HCT116 (cell line): ENCODE measurements at regions not wholly inside any gene's neighbourhood (a gene's known extent, or its start where the extent isn't known, plus 50 kb on each side); places are given as distances from the start of the nearest gene placed in this dataset.

Source experiments
- ATAC-seq: fragments of 200-7000 bp; cut with Tn5 transposase; 2 replicates; pipeline ENCODE4 v1.9.1; 2020; ENCODE audit warnings: mild to moderate bottlenecking, moderate library complexity
- BruUV-seq: library from RNA; stranded (reverse); fragments of 400-500 nt; replicated peaks from 2 replicates; lab custom pipeline; 2021; lab: Mats Ljungman, UMichigan
- CTCF ChIA-PET: fragments of 300-600 bp; sonication (Branson Sonifier 250); formaldehyde crosslinking; loops from one replicate; lab custom pipeline; 2021; ENCODE audit warnings: antibody characterized with exemption; lab: Charles Lee
- POLR2A ChIA-PET: fragments of 300-600, 350-600 bp; sonication (Branson Sonifier 250); formaldehyde crosslinking; loops from one replicate; lab custom pipeline; 2021; ENCODE audit warnings: antibody characterized with exemption; lab: Charles Lee
- RAD21 ChIA-PET, 2 experiments: fragments of 300-600 bp; sonication (Branson Sonifier 250); formaldehyde crosslinking; loops; one replicate each; lab custom pipeline; 2023; ENCODE audit warnings: low total read pairs in 2 of 2; ENCODE audit not compliant: uncharacterized antibody in 2 of 2, unreplicated experiment in 2 of 2, low non-redundant PET in 1 of 2; lab: Charles Lee
- DNase-seq: peaks from one replicate; pipeline ENCODE4 v3.0.0-alpha.2; 2010; ENCODE audit warnings: low read depth, low spot score
- H2AFZ ChIP-seq: fragments of 200-600 bp; shearing (Covaris generic), sonication (generic); 2 replicates; pipeline ENCODE4 v1.6.1; 2017; ENCODE audit warnings: low read depth, mixed run types, mixed read lengths, antibody characterized with exemption, low read length; ENCODE audit not compliant: poor library complexity, severe bottlenecking
- H3K27ac ChIP-seq: 2 replicates; pipeline ENCODE4 v1.5.1; 2012; ENCODE audit warnings: low read depth, low read length
- H3K27me3 ChIP-seq: fragments of 200-600 bp; sonication (generic); 2 replicates; pipeline ENCODE4 v1.6.1; 2016; ENCODE audit warnings: mixed run types, low read length, mixed read lengths; ENCODE audit not compliant: insufficient read depth
- H3K36me3 ChIP-seq, 2 experiments: fragments of 200-500 bp in 1 of 2; fragments of 200-600 bp in 1 of 2; sonication (Bioruptor generic) in 1 of 2; sonication (generic) in 1 of 2; 2 replicates each; pipeline versions ENCODE4 v1.5.1 to v1.6.1; 2014 to 2016; ENCODE audit warnings: low read length in 2 of 2, inconsistent platforms in 1 of 2, mixed read lengths in 1 of 2, mixed run types in 1 of 2; ENCODE audit not compliant: insufficient read depth in 2 of 2, control insufficient read depth in 1 of 2
- H3K4me1 ChIP-seq, 2 experiments: fragments of 200-600 bp in 1 of 2; sonication (generic) in 1 of 2; 2 replicates each; pipeline versions ENCODE4 v1.5.1 to v1.6.1; 2012 to 2017; ENCODE audit warnings: low read length in 2 of 2, inconsistent platforms in 1 of 2, mild to moderate bottlenecking in 1 of 2, mixed read lengths in 1 of 2, mixed run types in 1 of 2, moderate library complexity in 1 of 2; ENCODE audit not compliant: insufficient read depth in 2 of 2, control insufficient read depth in 1 of 2
- H3K4me2 ChIP-seq: fragments of 200-600 bp; sonication (generic); 2 replicates; pipeline ENCODE4 v1.6.1; 2017; ENCODE audit warnings: mixed run types, low read length, mixed read lengths
- H3K4me3 ChIP-seq, 2 experiments: fragments of 200-600 bp in 1 of 2; sonication (generic) in 1 of 2; replicated peaks in 1 of 2; 2 replicates each; pipeline ENCODE4 v1.5.1; 2011 to 2016; ENCODE audit warnings: low read length in 2 of 2, control low read depth in 1 of 2, low read depth in 1 of 2, mild to moderate bottlenecking in 1 of 2, mixed read lengths in 1 of 2, mixed run types in 1 of 2
- H3K79me2 ChIP-seq: fragments of 200-600 bp; sonication (generic); 2 replicates; pipeline ENCODE4 v1.6.1; 2017; ENCODE audit warnings: mild to moderate bottlenecking, mixed run types, low read length, moderate library complexity, mixed read lengths; ENCODE audit not compliant: insufficient read depth
- H3K9ac ChIP-seq: fragments of 200-600 bp; sonication (generic); 2 replicates; pipeline ENCODE4 v1.6.1; 2016; ENCODE audit warnings: low read length, mixed read lengths
- H3K9me2 ChIP-seq: fragments of 200-600 bp; sonication (generic), shearing (Covaris generic); 2 replicates; pipeline ENCODE4 v1.6.1; 2017; ENCODE audit warnings: mixed run types, mild to moderate bottlenecking, moderate library complexity; ENCODE audit not compliant: insufficient read depth
- H3K9me3 ChIP-seq, 2 experiments: fragments of 200-500 bp in 1 of 2; fragments of 200-600 bp in 1 of 2; sonication (Bioruptor generic) in 1 of 2; sonication (generic) in 1 of 2; 2 replicates each; pipeline ENCODE4 v1.6.1; 2014 to 2017; ENCODE audit warnings: low read length in 2 of 2, mixed read lengths in 2 of 2, inconsistent platforms in 1 of 2, low read depth in 1 of 2, mild to moderate bottlenecking in 1 of 2, mixed run types in 1 of 2, moderate library complexity in 1 of 2; ENCODE audit not compliant: control insufficient read depth in 1 of 2, insufficient read depth in 1 of 2
- H4K20me1 ChIP-seq: fragments of 200-600 bp; sonication (generic), shearing (Covaris generic); 2 replicates; pipeline ENCODE4 v1.6.1; 2017; ENCODE audit warnings: mixed run types, mild to moderate bottlenecking, moderate library complexity; ENCODE audit not compliant: insufficient read depth
- CEBPB ChIP-seq: IDR thresholded peaks from 2 replicates; pipeline ENCODE4 v1.6.1; 2012; ENCODE audit warnings: low read depth
- EGR1 ChIP-seq: IDR thresholded peaks from 2 replicates; pipeline ENCODE4 v1.6.1; 2012; ENCODE audit warnings: low read depth
- ELF1 ChIP-seq: IDR thresholded peaks from 2 replicates; pipeline ENCODE4 v1.6.1; 2012; ENCODE audit warnings: low read depth, borderline replicate concordance
- EZH2 ChIP-seq: fragments of 200-600 bp; sonication (generic); IDR thresholded peaks from 2 replicates; pipeline ENCODE4 v1.6.1; 2017; ENCODE audit warnings: antibody characterized with exemption, mixed run types
- EZH2phosphoT487 ChIP-seq: fragments of 200-600 bp; IDR thresholded peaks from 2 replicates; pipeline ENCODE4 v1.6.1; 2018; ENCODE audit warnings: antibody characterized with exemption, borderline replicate concordance
- FOSL1 ChIP-seq: IDR thresholded peaks from 2 replicates; pipeline ENCODE4 v1.6.1; 2012; ENCODE audit warnings: low read depth
- JUND ChIP-seq: IDR thresholded peaks from 2 replicates; pipeline ENCODE4 v1.6.1; 2012
- POLR2A ChIP-seq: IDR thresholded peaks from 2 replicates; pipeline ENCODE4 v1.7.0; 2011; ENCODE audit warnings: borderline replicate concordance; ENCODE audit not compliant: insufficient read depth, insufficient read length; ENCODE audit errors: extremely low read depth
- POLR2AphosphoS5 ChIP-seq: IDR thresholded peaks from 2 replicates; pipeline ENCODE4 v1.6.1; 2011; ENCODE audit warnings: mild to moderate bottlenecking, low read depth, low read length, moderate library complexity
- RAD21 ChIP-seq: IDR thresholded peaks from 2 replicates; pipeline ENCODE4 v1.6.1; 2012; ENCODE audit warnings: low read depth, mild to moderate bottlenecking
- SIN3A ChIP-seq: IDR thresholded peaks from 2 replicates; pipeline ENCODE4 v1.6.1; 2012; ENCODE audit warnings: low read depth
- SP1 ChIP-seq: IDR thresholded peaks from 2 replicates; pipeline ENCODE4 v1.6.1; 2012; ENCODE audit warnings: low read depth
- SRF ChIP-seq: IDR thresholded peaks from 2 replicates; pipeline ENCODE4 v1.6.1; 2012; ENCODE audit warnings: low read depth
- YY1 ChIP-seq: IDR thresholded peaks from 2 replicates; pipeline ENCODE4 v1.6.1; 2011; ENCODE audit warnings: low read length, low read depth, moderate library complexity, mild to moderate bottlenecking; ENCODE audit not compliant: insufficient replicate concordance; ENCODE audit errors: extremely low read depth
- ZFX ChIP-seq: fragments of 450-650 bp; IDR thresholded peaks from 2 replicates; pipeline ENCODE4 v1.6.1; 2017
- ZNF274 ChIP-seq: fragments of 200-500 bp; sonication (Bioruptor generic); IDR thresholded peaks from 2 replicates; pipeline ENCODE4 v1.6.1; 2014; ENCODE audit warnings: mild to moderate bottlenecking, low read depth, low read length, inconsistent platforms
- intact Hi-C: fragments of 100-400 bp; cut with micrococcal nuclease; formaldehyde crosslinking; loops from 2 replicates; pipeline ENCODE4 v1.10.0; 2022
- TF ChIP-seq, protein P1 (sequence below): IDR thresholded peaks from 2 replicates; pipeline ENCODE4 v1.6.1; 2012
- TF ChIP-seq, protein P2 (sequence below): IDR thresholded peaks from 2 replicates; pipeline ENCODE4 v1.6.1; 2012; ENCODE audit warnings: low read depth
- TF ChIP-seq, protein P3 (sequence below): IDR thresholded peaks from 2 replicates; pipeline ENCODE4 v1.6.1; 2012
- TF ChIP-seq, protein P4 (sequence below): IDR thresholded peaks from 2 replicates; pipeline ENCODE4 v1.6.1; 2011; ENCODE audit warnings: mild to moderate bottlenecking, low read length, moderate library complexity; ENCODE audit not compliant: insufficient replicate concordance; ENCODE audit errors: extremely low read depth

DNA sequence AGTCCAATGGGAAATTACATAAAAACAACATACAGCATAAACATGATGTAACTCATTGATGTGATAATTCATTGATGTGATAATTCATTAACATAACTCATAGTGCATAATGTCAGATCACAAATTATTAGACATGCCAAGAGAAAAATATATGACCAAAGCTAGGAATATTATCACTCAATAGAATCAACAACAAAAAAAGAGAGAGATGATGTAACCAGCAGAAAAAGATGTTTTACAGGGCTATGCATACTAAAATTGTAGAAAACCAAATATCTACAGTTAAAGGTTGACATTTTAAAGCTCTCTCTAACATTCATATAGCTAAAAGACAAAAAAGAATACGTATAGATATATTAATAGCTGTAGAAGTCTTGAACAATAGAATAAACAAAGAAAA lies 1067.2 kb upstream of the ADGRB3 start:
- H2AFZ ChIP-seq = no peak overlapping the region
- no peaks in the 10 kb centered on the region for H3K27me3 ChIP-seq
- intact Hi-C loops = no loop called here
- ATAC-seq = no peak
- POLR2A ChIA-PET = no interaction called here
- H3K4me3 ChIP-seq = no peak overlapping the region
- no peak overlapping the region for H3K27ac ChIP-seq
- H3K9me3 ChIP-seq = peaks cover 4 to 6% of the 10 kb centered on the region in 2 experiments; a peak in 3 of 4 replicates
- H4K20me1 ChIP-seq = no peaks in the 10 kb centered on the region
- H3K79me2 ChIP-seq = no peaks in the 10 kb centered on the region
- no peak for DNase-seq
- no peak overlapping the region for H3K4me2 ChIP-seq
- no peaks in the 10 kb centered on the region for H3K36me3 ChIP-seq
- TF ChIP-seq SP1 (no peak), ZNF274 (no peak), SIN3A (no peak), JUND (no peak), EGR1 (no peak), YY1 (no peak), POLR2AphosphoS5 (no peak), FOSL1 (no peak), EZH2phosphoT487 (no peak), RAD21 (no peak), CEBPB (no peak), POLR2A (no peak), EZH2 (no peak), ELF1 (no peak), ZFX (no peak), SRF (no peak)
- TF ChIP-seq, protein P1, sequence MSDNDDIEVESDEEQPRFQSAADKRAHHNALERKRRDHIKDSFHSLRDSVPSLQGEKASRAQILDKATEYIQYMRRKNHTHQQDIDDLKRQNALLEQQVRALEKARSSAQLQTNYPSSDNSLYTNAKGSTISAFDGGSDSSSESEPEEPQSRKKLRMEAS = no peak
- TF ChIP-seq, protein P2, sequence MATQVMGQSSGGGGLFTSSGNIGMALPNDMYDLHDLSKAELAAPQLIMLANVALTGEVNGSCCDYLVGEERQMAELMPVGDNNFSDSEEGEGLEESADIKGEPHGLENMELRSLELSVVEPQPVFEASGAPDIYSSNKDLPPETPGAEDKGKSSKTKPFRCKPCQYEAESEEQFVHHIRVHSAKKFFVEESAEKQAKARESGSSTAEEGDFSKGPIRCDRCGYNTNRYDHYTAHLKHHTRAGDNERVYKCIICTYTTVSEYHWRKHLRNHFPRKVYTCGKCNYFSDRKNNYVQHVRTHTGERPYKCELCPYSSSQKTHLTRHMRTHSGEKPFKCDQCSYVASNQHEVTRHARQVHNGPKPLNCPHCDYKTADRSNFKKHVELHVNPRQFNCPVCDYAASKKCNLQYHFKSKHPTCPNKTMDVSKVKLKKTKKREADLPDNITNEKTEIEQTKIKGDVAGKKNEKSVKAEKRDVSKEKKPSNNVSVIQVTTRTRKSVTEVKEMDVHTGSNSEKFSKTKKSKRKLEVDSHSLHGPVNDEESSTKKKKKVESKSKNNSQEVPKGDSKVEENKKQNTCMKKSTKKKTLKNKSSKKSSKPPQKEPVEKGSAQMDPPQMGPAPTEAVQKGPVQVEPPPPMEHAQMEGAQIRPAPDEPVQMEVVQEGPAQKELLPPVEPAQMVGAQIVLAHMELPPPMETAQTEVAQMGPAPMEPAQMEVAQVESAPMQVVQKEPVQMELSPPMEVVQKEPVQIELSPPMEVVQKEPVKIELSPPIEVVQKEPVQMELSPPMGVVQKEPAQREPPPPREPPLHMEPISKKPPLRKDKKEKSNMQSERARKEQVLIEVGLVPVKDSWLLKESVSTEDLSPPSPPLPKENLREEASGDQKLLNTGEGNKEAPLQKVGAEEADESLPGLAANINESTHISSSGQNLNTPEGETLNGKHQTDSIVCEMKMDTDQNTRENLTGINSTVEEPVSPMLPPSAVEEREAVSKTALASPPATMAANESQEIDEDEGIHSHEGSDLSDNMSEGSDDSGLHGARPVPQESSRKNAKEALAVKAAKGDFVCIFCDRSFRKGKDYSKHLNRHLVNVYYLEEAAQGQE = no peak
- TF ChIP-seq, protein P3, sequence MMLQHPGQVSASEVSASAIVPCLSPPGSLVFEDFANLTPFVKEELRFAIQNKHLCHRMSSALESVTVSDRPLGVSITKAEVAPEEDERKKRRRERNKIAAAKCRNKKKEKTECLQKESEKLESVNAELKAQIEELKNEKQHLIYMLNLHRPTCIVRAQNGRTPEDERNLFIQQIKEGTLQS = no peak
- TF ChIP-seq, protein P4, sequence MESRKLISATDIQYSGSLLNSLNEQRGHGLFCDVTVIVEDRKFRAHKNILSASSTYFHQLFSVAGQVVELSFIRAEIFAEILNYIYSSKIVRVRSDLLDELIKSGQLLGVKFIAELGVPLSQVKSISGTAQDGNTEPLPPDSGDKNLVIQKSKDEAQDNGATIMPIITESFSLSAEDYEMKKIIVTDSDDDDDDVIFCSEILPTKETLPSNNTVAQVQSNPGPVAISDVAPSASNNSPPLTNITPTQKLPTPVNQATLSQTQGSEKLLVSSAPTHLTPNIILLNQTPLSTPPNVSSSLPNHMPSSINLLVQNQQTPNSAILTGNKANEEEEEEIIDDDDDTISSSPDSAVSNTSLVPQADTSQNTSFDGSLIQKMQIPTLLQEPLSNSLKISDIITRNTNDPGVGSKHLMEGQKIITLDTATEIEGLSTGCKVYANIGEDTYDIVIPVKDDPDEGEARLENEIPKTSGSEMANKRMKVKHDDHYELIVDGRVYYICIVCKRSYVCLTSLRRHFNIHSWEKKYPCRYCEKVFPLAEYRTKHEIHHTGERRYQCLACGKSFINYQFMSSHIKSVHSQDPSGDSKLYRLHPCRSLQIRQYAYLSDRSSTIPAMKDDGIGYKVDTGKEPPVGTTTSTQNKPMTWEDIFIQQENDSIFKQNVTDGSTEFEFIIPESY = no peak
- H3K4me1 ChIP-seq = no peaks in the 10 kb centered on the region
- no peaks in the 10 kb centered on the region for H3K9me2 ChIP-seq
- CTCF ChIA-PET = no interaction called here
- no TSS peak for BruUV-seq
- no peak overlapping the region for H3K9ac ChIP-seq
- RAD21 ChIA-PET = no interaction called here
